ENCODE measurements at regions not wholly inside any gene's neighbourhood (a gene's known extent, or its start where the extent isn't known, plus 50 kb on each side); places are given as distances from the start of the nearest gene placed in this dataset.

- H3K4me3 ChIP-seq: no peak overlapping the region
- TF ChIP-seq, protein P1, sequence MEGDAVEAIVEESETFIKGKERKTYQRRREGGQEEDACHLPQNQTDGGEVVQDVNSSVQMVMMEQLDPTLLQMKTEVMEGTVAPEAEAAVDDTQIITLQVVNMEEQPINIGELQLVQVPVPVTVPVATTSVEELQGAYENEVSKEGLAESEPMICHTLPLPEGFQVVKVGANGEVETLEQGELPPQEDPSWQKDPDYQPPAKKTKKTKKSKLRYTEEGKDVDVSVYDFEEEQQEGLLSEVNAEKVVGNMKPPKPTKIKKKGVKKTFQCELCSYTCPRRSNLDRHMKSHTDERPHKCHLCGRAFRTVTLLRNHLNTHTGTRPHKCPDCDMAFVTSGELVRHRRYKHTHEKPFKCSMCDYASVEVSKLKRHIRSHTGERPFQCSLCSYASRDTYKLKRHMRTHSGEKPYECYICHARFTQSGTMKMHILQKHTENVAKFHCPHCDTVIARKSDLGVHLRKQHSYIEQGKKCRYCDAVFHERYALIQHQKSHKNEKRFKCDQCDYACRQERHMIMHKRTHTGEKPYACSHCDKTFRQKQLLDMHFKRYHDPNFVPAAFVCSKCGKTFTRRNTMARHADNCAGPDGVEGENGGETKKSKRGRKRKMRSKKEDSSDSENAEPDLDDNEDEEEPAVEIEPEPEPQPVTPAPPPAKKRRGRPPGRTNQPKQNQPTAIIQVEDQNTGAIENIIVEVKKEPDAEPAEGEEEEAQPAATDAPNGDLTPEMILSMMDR (IDR thresholded peaks at IDR 0.05): no peak
- H3K27ac ChIP-seq: no peak overlapping the region
- H3K9me3 ChIP-seq: no peaks in the 10 kb centered on the region
- no peak for DNase-seq
- intact Hi-C loops (cut with DNase I): no loop called here
- no peaks in the 10 kb centered on the region for H3K36me3 ChIP-seq
- peaks cover 40% of the 10 kb centered on the region for H3K4me1 ChIP-seq
- H3K27me3 ChIP-seq (ENCODE audit: low read depth): no peaks in the 10 kb centered on the region
- ATAC-seq: no peak
Observed at GRCh38 chr1:234871039-234871709, 257.5 kb downstream of the TOMM20 start.

DNA sequence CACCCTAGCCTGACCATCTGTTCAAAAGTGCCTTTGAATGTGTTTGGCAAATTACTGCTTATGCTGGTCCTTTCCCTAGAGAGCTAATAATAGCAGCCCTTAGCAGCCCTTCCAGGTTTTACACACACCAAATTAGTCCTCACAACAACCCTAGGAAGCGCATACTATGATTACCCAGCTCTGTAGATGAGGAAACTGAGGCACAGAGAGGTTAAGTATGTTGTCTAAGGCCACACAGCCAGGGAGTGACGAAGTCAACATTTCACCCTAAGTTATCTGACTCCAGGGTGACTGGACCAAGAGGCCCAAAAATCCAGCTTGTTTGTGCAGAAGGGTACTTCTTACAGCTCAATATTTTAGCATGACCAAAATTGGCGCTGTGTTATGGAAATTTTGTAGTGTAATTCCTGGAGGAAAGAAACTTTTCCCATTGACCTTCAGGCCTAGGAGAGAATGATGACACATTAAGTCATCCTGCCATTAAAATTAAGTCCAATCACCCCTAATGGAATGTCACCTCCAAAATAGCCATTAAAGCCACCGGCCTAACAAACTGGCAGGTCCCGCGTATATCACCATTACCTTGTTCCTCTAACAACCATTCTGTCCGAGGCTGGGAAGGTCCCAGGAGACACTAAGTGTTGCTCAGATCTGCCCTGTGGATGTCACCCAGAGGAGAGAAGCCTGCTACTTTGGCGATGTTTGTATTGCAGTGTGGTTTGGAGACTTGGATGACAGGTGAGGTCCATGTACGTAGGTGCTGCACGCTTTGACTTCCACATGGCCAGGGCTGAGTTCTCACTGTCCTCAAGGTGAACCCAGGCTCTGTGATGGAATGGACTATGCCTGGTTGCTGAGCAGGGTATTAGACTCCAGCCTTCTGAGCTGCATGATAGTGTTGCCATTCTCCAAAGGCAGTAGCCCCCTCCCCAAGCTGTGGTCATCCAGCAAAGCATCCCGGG lies 258.3 kb downstream of the TOMM20 start:
- no peaks in the 10 kb centered on the region for H3K36me3 ChIP-seq
- intact Hi-C loops (cut with DNase I): no loop called here
- ATAC-seq: no peak
- H3K4me1 ChIP-seq: peaks cover 37% of the 10 kb centered on the region
- no peak overlapping the region for H3K4me3 ChIP-seq
- TF ChIP-seq, protein P1 (IDR thresholded peaks at IDR 0.05): no peak
- H3K9me3 ChIP-seq: no peaks in the 10 kb centered on the region
- DNase-seq: no peak
- H3K27ac ChIP-seq: no peak overlapping the region
- no peaks in the 10 kb centered on the region for H3K27me3 ChIP-seq (ENCODE audit: low read depth)

DNA sequence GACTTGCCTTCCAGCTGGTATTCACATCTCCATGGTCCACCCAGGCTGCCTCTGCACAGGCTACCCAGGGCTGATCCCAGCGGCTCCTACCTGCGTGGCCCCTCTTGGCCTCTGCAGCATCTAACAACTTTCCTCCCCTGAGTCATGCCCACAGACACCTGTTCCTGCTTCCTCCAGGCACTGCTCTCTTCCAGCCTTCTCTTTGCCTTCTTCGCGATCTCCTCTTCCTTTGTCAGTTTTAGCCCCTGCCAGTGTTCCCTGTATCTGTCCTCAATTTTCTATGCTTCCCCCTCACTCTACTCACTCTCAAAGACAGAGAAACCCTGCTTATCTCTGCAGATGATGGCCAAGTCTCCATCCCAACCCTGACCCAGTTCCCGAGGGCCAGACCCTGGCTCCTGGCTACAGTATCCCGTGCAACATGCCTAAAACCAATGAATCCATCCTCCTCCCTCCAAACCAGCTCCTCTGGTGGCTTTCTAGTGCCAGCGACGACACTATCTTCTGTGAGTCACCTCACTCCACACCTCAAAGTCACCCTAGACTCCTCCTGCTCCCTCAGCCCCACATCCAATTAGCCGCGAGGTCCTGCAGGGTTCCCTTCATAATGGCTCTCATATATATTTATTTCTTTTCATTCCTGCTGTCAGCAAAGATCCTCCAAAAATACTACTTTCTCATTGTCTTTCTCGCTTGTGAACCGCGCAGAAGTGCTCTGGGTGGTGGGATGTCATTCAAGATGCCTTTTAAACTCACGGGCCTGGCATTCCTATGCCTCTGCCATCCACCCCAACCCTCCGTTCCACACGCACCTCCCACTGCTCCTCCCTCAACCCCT lies 259.2 kb downstream of the TOMM20 start:
- no peaks in the 10 kb centered on the region for H3K9me3 ChIP-seq
- H3K27me3 ChIP-seq (ENCODE audit: low read depth): no peaks in the 10 kb centered on the region
- no peaks in the 10 kb centered on the region for H3K36me3 ChIP-seq
- intact Hi-C loops (cut with DNase I): no loop called here
- no peak overlapping the region for H3K4me3 ChIP-seq
- H3K27ac ChIP-seq: no peak overlapping the region
- TF ChIP-seq, protein P1 (IDR thresholded peaks at IDR 0.05): no peak
- DNase-seq (no peak), ATAC-seq (no peak)
- H3K4me1 ChIP-seq: peaks cover 28% of the 10 kb centered on the region

- Histone ChIP-seq H3K4me3 (no peak overlapping the region), H3K36me3 (no peaks in the 10 kb centered on the region), H3K9me3 (no peaks in the 10 kb centered on the region), H3K27ac (no peak overlapping the region), H3K27me3 (ENCODE audit: low read depth) (no peaks in the 10 kb centered on the region), H3K4me1 (peaks cover 27% of the 10 kb centered on the region)
- intact Hi-C loops (cut with DNase I): no loop called here
- TF ChIP-seq, protein P1 (IDR thresholded peaks at IDR 0.05): no peak
- DNase-seq (no peak), ATAC-seq (no peak)
Observed at GRCh38 chr1:234868296-234869147, 258.5 kb upstream of the IRF2BP2 start.
